SK-N-SH treated with all-trans-retinoic acid at 6 μM for 48 hours (cell line): ENCODE measurements at regions not wholly inside any gene's neighbourhood (a gene's known extent, or its start where the extent isn't known, plus 50 kb on each side); places are given as distances from the start of the nearest gene placed in this dataset.
"Not testable (repeated sequence)": the region's sequence is repeated elsewhere in the genome, so short reads cannot be mapped to it uniquely, and the experiment has no call there.

ENCODE experiments used
- ATAC-seq: fragments of 200-7000 bp; cut with Tn5 transposase; 3 replicates; pipeline ENCODE4 v1.9.1; 2020; ENCODE audit warnings: mild to moderate bottlenecking, moderate library complexity
- ARNTL ChIP-seq: fragments of 450-650 bp; formaldehyde crosslinking; IDR thresholded peaks from 2 replicates; pipeline ENCODE4 v1.5.0; 2020; ENCODE audit warnings: low read depth, mild to moderate bottlenecking, moderate library complexity, borderline replicate concordance
- CSDC2 ChIP-seq: fragments of 250-450 bp; sonication (Bioruptor Pico); IDR thresholded peaks from 2 replicates; pipeline ENCODE4 v1.5.0; 2020; ENCODE audit warnings: mild to moderate bottlenecking, moderate library complexity
- ESRRG ChIP-seq: fragments of 250-450 bp; sonication (Bioruptor Pico); IDR thresholded peaks from 2 replicates; pipeline ENCODE4 v1.6.1; 2021; ENCODE audit warnings: mild to moderate bottlenecking
- GLIS3 ChIP-seq: fragments of 250-450 bp; sonication (Bioruptor Pico); IDR thresholded peaks from 2 replicates; pipeline ENCODE4 v1.5.0; 2020; ENCODE audit warnings: mild to moderate bottlenecking, moderate library complexity
- ISL1 ChIP-seq: fragments of 250-450 bp; sonication (Bioruptor Pico); IDR thresholded peaks from 2 replicates; pipeline ENCODE4 v2.1.2; 2022; ENCODE audit warnings: mild to moderate bottlenecking, moderate library complexity
- OSR1 ChIP-seq: fragments of 250-450 bp; sonication (Bioruptor Pico); IDR thresholded peaks from 2 replicates; pipeline ENCODE4 v1.8.0; 2022; ENCODE audit warnings: moderate library complexity, mild to moderate bottlenecking, inconsistent platforms
- PPARA ChIP-seq: fragments of 250-450 bp; sonication (Bioruptor Pico); IDR thresholded peaks from 2 replicates; pipeline ENCODE4 v1.5.0; 2020; ENCODE audit warnings: mild to moderate bottlenecking, borderline replicate concordance
- RARB ChIP-seq: fragments of 250-450 bp; sonication (Bioruptor Pico); IDR thresholded peaks from 2 replicates; pipeline ENCODE4 v1.8.0; 2021; ENCODE audit warnings: mild to moderate bottlenecking, moderate library complexity
- TCF4 ChIP-seq: fragments of 250-450 bp; sonication (Bioruptor Pico); IDR thresholded peaks from 2 replicates; pipeline ENCODE4 v1.8.0; 2021; ENCODE audit warnings: mild to moderate bottlenecking, moderate library complexity, borderline replicate concordance
- TOX ChIP-seq: fragments of 250-450 bp; sonication (Bioruptor Pico); IDR thresholded peaks from 2 replicates; pipeline ENCODE4 v1.8.0; 2021; ENCODE audit warnings: mild to moderate bottlenecking, moderate library complexity, borderline replicate concordance
- ZC3H10 ChIP-seq: fragments of 250-450 bp; sonication (Bioruptor Pico); IDR thresholded peaks from 2 replicates; pipeline ENCODE4 v1.5.1; 2021; ENCODE audit warnings: mild to moderate bottlenecking, moderate library complexity
- ZFP3 ChIP-seq: fragments of 250-450 bp; sonication (Bioruptor Pico); IDR thresholded peaks from 2 replicates; pipeline ENCODE4 v1.5.0; 2020; ENCODE audit warnings: mild to moderate bottlenecking, moderate library complexity
- ZFP30 ChIP-seq: fragments of 450-650 bp; formaldehyde crosslinking; IDR thresholded peaks from 2 replicates; pipeline ENCODE4 v1.5.0; 2022; ENCODE audit warnings: mild to moderate bottlenecking, moderate library complexity
- ZNF565 ChIP-seq: fragments of 450-650 bp; formaldehyde crosslinking; conservative IDR thresholded peaks from 2 replicates; pipeline ENCODE4 v1.5.0; 2020; ENCODE audit warnings: low read depth, mild to moderate bottlenecking, moderate library complexity
- ZNF70 ChIP-seq: fragments of 450-650 bp; formaldehyde crosslinking; IDR thresholded peaks from 2 replicates; pipeline ENCODE4 v1.5.0; 2020; ENCODE audit warnings: mild to moderate bottlenecking, moderate library complexity
- ZNF8 ChIP-seq: fragments of 450-650 bp; formaldehyde crosslinking; IDR thresholded peaks from 2 replicates; pipeline ENCODE4 v1.5.0; 2020; ENCODE audit warnings: mild to moderate bottlenecking, moderate library complexity
- TF ChIP-seq, protein P1 (sequence below): fragments of 250-450 bp; sonication (Bioruptor Pico); IDR thresholded peaks from 2 replicates; pipeline ENCODE4 v1.5.0; 2020; ENCODE audit warnings: mild to moderate bottlenecking, moderate library complexity
- TF ChIP-seq, protein P2 (sequence below): fragments of 250-450 bp; sonication (Bioruptor Pico); IDR thresholded peaks from 2 replicates; pipeline ENCODE4 v1.5.1; 2020; ENCODE audit warnings: low read depth, mild to moderate bottlenecking, moderate library complexity
- TF ChIP-seq, protein P3 (sequence below): fragments of 250-450 bp; sonication (Bioruptor Pico); IDR thresholded peaks from 2 replicates; pipeline ENCODE4 v1.5.1; 2021; ENCODE audit warnings: mild to moderate bottlenecking, moderate library complexity
- TF ChIP-seq, protein P4 (sequence below): fragments of 250-450 bp; sonication (Bioruptor Pico); IDR thresholded peaks from 2 replicates; pipeline ENCODE4 v1.8.0; 2020; ENCODE audit warnings: mild to moderate bottlenecking, moderate library complexity, borderline replicate concordance

DNA sequence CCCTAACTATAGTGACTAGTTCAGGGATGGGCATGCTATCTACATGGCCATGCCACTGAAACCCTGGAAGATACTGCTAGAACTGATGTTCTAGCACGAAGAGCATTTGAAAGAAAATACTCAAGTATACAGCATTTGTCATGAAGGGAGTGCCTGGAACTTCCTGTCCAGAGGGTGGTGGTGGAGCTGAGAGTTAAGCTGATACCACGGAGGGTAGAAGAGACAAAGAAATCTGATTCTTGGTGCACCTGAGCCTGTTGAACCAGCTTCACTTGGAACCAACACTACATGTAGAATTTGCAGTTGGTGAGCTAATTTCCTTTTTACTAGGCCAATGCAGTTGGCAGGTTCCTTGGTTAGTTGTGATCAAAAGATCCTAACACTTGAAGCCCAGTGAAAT, 116.4 kb downstream of the CCNG2 start:
- no peak for ATAC-seq
- TF ChIP-seq ZC3H10 (CRISPR knock-in tag) = no peak
- TF ChIP-seq PPARA (CRISPR knock-in tag) = no peak
- TF ChIP-seq, protein P1, sequence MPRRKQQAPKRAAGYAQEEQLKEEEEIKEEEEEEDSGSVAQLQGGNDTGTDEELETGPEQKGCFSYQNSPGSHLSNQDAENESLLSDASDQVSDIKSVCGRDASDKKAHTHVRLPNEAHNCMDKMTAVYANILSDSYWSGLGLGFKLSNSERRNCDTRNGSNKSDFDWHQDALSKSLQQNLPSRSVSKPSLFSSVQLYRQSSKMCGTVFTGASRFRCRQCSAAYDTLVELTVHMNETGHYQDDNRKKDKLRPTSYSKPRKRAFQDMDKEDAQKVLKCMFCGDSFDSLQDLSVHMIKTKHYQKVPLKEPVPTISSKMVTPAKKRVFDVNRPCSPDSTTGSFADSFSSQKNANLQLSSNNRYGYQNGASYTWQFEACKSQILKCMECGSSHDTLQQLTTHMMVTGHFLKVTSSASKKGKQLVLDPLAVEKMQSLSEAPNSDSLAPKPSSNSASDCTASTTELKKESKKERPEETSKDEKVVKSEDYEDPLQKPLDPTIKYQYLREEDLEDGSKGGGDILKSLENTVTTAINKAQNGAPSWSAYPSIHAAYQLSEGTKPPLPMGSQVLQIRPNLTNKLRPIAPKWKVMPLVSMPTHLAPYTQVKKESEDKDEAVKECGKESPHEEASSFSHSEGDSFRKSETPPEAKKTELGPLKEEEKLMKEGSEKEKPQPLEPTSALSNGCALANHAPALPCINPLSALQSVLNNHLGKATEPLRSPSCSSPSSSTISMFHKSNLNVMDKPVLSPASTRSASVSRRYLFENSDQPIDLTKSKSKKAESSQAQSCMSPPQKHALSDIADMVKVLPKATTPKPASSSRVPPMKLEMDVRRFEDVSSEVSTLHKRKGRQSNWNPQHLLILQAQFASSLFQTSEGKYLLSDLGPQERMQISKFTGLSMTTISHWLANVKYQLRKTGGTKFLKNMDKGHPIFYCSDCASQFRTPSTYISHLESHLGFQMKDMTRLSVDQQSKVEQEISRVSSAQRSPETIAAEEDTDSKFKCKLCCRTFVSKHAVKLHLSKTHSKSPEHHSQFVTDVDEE (CRISPR knock-in tag) = no peak
- no peak for TF ChIP-seq ZNF70
- TF ChIP-seq, protein P2, sequence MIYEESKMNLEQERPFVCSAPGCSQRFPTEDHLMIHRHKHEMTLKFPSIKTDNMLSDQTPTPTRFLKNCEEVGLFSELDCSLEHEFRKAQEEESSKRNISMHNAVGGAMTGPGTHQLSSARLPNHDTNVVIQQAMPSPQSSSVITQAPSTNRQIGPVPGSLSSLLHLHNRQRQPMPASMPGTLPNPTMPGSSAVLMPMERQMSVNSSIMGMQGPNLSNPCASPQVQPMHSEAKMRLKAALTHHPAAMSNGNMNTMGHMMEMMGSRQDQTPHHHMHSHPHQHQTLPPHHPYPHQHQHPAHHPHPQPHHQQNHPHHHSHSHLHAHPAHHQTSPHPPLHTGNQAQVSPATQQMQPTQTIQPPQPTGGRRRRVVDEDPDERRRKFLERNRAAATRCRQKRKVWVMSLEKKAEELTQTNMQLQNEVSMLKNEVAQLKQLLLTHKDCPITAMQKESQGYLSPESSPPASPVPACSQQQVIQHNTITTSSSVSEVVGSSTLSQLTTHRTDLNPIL (CRISPR knock-in tag) = no peak
- no peak for TF ChIP-seq TCF4 (CRISPR knock-in tag)
- TF ChIP-seq ISL1 (CRISPR knock-in tag) = no peak
- TF ChIP-seq ZFP30 (CRISPR knock-in tag) = no peak
- no peak for TF ChIP-seq ZFP3 (CRISPR knock-in tag)
- TF ChIP-seq ZNF565 = no peak
- TF ChIP-seq, protein P3, sequence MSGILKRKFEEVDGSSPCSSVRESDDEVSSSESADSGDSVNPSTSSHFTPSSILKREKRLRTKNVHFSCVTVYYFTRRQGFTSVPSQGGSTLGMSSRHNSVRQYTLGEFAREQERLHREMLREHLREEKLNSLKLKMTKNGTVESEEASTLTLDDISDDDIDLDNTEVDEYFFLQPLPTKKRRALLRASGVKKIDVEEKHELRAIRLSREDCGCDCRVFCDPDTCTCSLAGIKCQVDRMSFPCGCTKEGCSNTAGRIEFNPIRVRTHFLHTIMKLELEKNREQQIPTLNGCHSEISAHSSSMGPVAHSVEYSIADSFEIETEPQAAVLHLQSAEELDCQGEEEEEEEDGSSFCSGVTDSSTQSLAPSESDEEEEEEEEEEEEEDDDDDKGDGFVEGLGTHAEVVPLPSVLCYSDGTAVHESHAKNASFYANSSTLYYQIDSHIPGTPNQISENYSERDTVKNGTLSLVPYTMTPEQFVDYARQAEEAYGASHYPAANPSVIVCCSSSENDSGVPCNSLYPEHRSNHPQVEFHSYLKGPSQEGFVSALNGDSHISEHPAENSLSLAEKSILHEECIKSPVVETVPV = no peak
- TF ChIP-seq, protein P4, sequence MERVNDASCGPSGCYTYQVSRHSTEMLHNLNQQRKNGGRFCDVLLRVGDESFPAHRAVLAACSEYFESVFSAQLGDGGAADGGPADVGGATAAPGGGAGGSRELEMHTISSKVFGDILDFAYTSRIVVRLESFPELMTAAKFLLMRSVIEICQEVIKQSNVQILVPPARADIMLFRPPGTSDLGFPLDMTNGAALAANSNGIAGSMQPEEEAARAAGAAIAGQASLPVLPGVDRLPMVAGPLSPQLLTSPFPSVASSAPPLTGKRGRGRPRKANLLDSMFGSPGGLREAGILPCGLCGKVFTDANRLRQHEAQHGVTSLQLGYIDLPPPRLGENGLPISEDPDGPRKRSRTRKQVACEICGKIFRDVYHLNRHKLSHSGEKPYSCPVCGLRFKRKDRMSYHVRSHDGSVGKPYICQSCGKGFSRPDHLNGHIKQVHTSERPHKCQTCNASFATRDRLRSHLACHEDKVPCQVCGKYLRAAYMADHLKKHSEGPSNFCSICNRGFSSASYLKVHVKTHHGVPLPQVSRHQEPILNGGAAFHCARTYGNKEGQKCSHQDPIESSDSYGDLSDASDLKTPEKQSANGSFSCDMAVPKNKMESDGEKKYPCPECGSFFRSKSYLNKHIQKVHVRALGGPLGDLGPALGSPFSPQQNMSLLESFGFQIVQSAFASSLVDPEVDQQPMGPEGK (CRISPR knock-in tag) = no peak
- TF ChIP-seq CSDC2 (CRISPR knock-in tag) = no peak
- no peak for TF ChIP-seq ESRRG (CRISPR knock-in tag)
- no peak for TF ChIP-seq OSR1
- no peak for TF ChIP-seq RARB (CRISPR knock-in tag)

DNA sequence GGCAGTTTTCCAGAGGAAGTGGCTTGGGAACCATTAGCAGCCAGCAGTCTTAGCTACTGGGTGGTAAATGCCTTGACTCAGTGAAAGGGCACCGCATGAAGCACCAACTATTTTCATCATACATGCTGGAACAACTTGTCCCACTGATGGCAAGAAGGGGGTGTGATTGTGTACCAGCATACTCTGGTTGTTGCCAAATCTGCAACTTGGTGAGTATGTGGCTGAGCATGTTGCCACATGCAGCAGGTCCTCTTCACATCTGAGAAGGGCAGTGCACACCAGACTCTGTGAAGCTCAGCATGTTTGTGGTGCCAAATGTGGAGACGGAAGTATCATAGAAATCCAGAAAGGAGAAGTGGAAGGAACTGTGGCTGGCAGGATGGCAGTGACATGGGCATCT, 122.1 kb downstream of the CCNG2 start:
- not testable (repeated sequence) for ATAC-seq

DNA sequence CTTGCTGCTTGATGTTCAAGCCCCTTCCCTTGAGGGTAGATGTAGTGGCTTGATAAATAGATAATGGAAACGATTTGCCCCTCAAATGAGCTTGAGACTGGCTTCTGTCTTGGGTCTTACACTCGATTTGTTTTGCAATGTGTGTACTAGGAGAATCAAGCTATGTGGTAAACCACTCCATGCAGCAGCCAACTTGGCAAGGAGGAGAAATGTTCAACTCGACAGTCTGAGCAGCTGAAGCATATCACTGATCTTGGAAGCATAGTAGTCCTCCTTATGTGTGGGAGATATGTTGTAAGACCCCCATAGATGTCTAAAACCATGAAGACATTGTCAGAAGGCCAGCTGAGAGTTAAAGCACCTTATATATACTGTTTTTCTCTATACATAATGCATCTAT, 125.3 kb downstream of the CCNG2 start:
- no peak for ATAC-seq
- TF ChIP-seq, protein P1 (CRISPR knock-in tag) = no peak
- TF ChIP-seq ZNF8 (CRISPR knock-in tag) (no peak), ZC3H10 (CRISPR knock-in tag) (no peak), ZNF70 (no peak), ZFP30 (CRISPR knock-in tag) (no peak), ISL1 (CRISPR knock-in tag) (no peak), ZFP3 (CRISPR knock-in tag) (no peak), TOX (CRISPR knock-in tag) (no peak), GLIS3 (CRISPR knock-in tag) (no peak), TCF4 (CRISPR knock-in tag) (no peak), ARNTL (CRISPR knock-in tag) (no peak), PPARA (CRISPR knock-in tag) (no peak)
